Liver (tissue), 8 donors: ENCODE measurements at regions not wholly inside any gene's neighbourhood (a gene's known extent, or its start where the extent isn't known, plus 50 kb on each side); places are given as distances from the start of the nearest gene placed in this dataset.

Source experiments
- DNase-seq: peaks from one replicate; pipeline ENCODE4 v3.0.0-alpha.2; 2017; ENCODE audit warnings: low spot score
- H3K27ac ChIP-seq, 2 donors: one replicate each; pipeline ENCODE4 v1.7.0; 2013; ENCODE audit warnings: inconsistent platforms in 2 of 2, low read length in 2 of 2, control low read depth in 1 of 2, low read depth in 1 of 2, mild to moderate bottlenecking in 1 of 2
- H3K27me3 ChIP-seq, 4 donors: one replicate each; pipeline versions ENCODE4 v1.6.1 to v1.7.0; 2013; ENCODE audit warnings: low read length in 3 of 4, inconsistent platforms in 1 of 4, mild to moderate bottlenecking in 1 of 4, moderate library complexity in 1 of 4; ENCODE audit not compliant: control insufficient read depth in 4 of 4, insufficient read depth in 4 of 4
- H3K36me3 ChIP-seq, 4 donors: one replicate each; pipeline versions ENCODE4 v1.6.1 to v1.7.0; 2013; ENCODE audit warnings: low read length in 3 of 4, mild to moderate bottlenecking in 3 of 4, low read depth in 1 of 4, moderate library complexity in 1 of 4; ENCODE audit not compliant: control insufficient read depth in 4 of 4, insufficient read depth in 3 of 4
- H3K4me1 ChIP-seq, 4 donors: one replicate each; pipeline versions ENCODE4 v1.6.1 to v1.7.0; 2013; ENCODE audit warnings: low read length in 3 of 4, mild to moderate bottlenecking in 3 of 4, moderate library complexity in 1 of 4; ENCODE audit not compliant: control insufficient read depth in 4 of 4, insufficient read depth in 4 of 4
- H3K4me3 ChIP-seq, 3 donors: one replicate each; pipeline versions ENCODE4 v1.6.1 to v1.7.0; 2013; ENCODE audit warnings: low read length in 3 of 3, control low read depth in 1 of 3, low read depth in 1 of 3, mild to moderate bottlenecking in 1 of 3
- H3K9ac ChIP-seq, 2 donors: one replicate each; pipeline ENCODE4 v1.7.0; 2013; ENCODE audit warnings: low read length in 2 of 2, mild to moderate bottlenecking in 2 of 2, moderate library complexity in 2 of 2, control low read depth in 1 of 2, low read depth in 1 of 2
- H3K9me3 ChIP-seq, 4 donors: one replicate each; pipeline versions ENCODE4 v1.6.1 to v1.7.0; 2013; ENCODE audit warnings: low read length in 3 of 4; ENCODE audit not compliant: control insufficient read depth in 4 of 4
- ATF3 ChIP-seq: IDR thresholded peaks from 2 replicates; pipeline ENCODE4 v1.6.1; 2016; ENCODE audit warnings: antibody characterized with exemption
- CTCF ChIP-seq: fragments of 150-350 bp; IDR thresholded peaks from 2 replicates; pipeline ENCODE4 v1.5.1; 2017; ENCODE audit warnings: improper control_type of control experiment, low read depth, low read length; ENCODE audit not compliant: missing input control
- EGR1 ChIP-seq, 2 donors: IDR thresholded peaks; 2 replicates each; pipeline ENCODE4 v1.6.1; 2016 to 2018; ENCODE audit warnings: antibody characterized with exemption in 2 of 2, low read depth in 2 of 2
- FOXA1 ChIP-seq: IDR thresholded peaks from 2 replicates; pipeline ENCODE4 v1.6.1; 2016; ENCODE audit warnings: antibody characterized with exemption
- FOXA2 ChIP-seq: IDR thresholded peaks from 2 replicates; pipeline ENCODE4 v1.6.1; 2016; ENCODE audit warnings: antibody characterized with exemption
- HNF4A ChIP-seq, 2 donors: conservative IDR thresholded peaks; 2 replicates each; pipeline ENCODE4 v1.6.1; 2016; ENCODE audit warnings: antibody characterized with exemption in 2 of 2, mild to moderate bottlenecking in 2 of 2
- HNF4G ChIP-seq: IDR thresholded peaks from 2 replicates; pipeline ENCODE4 v1.6.1; 2016; ENCODE audit warnings: antibody characterized with exemption
- JUND ChIP-seq, 2 donors: IDR thresholded peaks; 2 replicates each; pipeline ENCODE4 v1.6.1; 2016; ENCODE audit warnings: antibody characterized with exemption in 2 of 2
- NR2F2 ChIP-seq: IDR thresholded peaks from 2 replicates; pipeline ENCODE4 v1.6.1; 2016; ENCODE audit warnings: antibody characterized with exemption
- RAD21 ChIP-seq, 2 donors: IDR thresholded peaks; 2 replicates each; pipeline ENCODE4 v1.6.1; 2016; ENCODE audit warnings: antibody characterized with exemption in 2 of 2, mild to moderate bottlenecking in 2 of 2
- REST ChIP-seq: IDR thresholded peaks from 2 replicates; pipeline ENCODE4 v1.6.1; 2016; ENCODE audit warnings: antibody characterized with exemption, mild to moderate bottlenecking
- RXRA ChIP-seq, 2 donors: IDR thresholded peaks; 2 replicates each; pipeline ENCODE4 v1.6.1; 2017 to 2018; ENCODE audit warnings: antibody characterized with exemption in 2 of 2, mild to moderate bottlenecking in 1 of 2
- SP1 ChIP-seq: IDR thresholded peaks from 2 replicates; pipeline ENCODE4 v1.6.1; 2018; ENCODE audit warnings: antibody characterized with exemption, mild to moderate bottlenecking
- TAF1 ChIP-seq: conservative IDR thresholded peaks from 2 replicates; pipeline ENCODE4 v1.6.1; 2016; ENCODE audit warnings: antibody characterized with exemption, mild to moderate bottlenecking
- YY1 ChIP-seq: IDR thresholded peaks from 2 replicates; pipeline ENCODE4 v1.6.1; 2016; ENCODE audit warnings: antibody characterized with exemption, mild to moderate bottlenecking
- ZBTB33 ChIP-seq: IDR thresholded peaks from 2 replicates; pipeline ENCODE4 v1.6.1; 2016; ENCODE audit warnings: antibody characterized with exemption
- WGBS: extraction: QIAGEN DNeasy Blood & Tissue Kit; methylation state at CpG from one replicate; pipeline ENCODE4 v1.1.7; 2013; 5-methylcytosine and 5-hydroxymethylcytosine counted together
- TF ChIP-seq, protein P1 (sequence below): IDR thresholded peaks from 2 replicates; pipeline ENCODE4 v1.6.1; 2016; ENCODE audit warnings: antibody characterized with exemption
- donor health status: healthy.
- donor health status: healthy.
- donor health status: healthy.
- donor health status: healthy.
- donor health status: healthy.

- WGBS, result 53% methylated on average over 7 of the region's 7 CpGs
- Histone ChIP-seq H3K36me3 (no peaks in the 10 kb centered on the region), H3K4me3 (no peak overlapping the region), H3K27ac (no peak overlapping the region), H3K27me3 (peaks cover 0 to 3% (median 0%) of the 10 kb centered on the region in 4 donors), H3K4me1 (no peaks in the 10 kb centered on the region), H3K9me3 (peaks cover 0 to 5% (median 0%) of the 10 kb centered on the region in 4 donors), H3K9ac (no peak overlapping the region)
- TF ChIP-seq FOXA2 (no peak), FOXA1 (no peak), RXRA (IDR thresholded peaks at IDR 0.05) (no peak), HNF4A (conservative IDR thresholded peaks at IDR 0.05) (no peak), RAD21 (IDR thresholded peaks at IDR 0.05) (no peak)
- no peak for DNase-seq
Measured at GRCh38 chr13:107716241-107716640, 499.1 kb downstream of the LIG4 start.

GRCh38 chr13:107715496-107715895 lies 499.8 kb downstream of the LIG4 start:
- no peak overlapping the region for H3K9ac ChIP-seq
- no peak for DNase-seq
- H3K4me1 ChIP-seq, result no peaks in the 10 kb centered on the region
- no peak overlapping the region for H3K4me3 ChIP-seq
- peaks cover 0 to 5% (median 0%) of the 10 kb centered on the region in 4 donors for H3K9me3 ChIP-seq
- H3K27ac ChIP-seq, result no peak overlapping the region
- no peak for TF ChIP-seq FOXA1
- no peak for TF ChIP-seq ATF3
- TF ChIP-seq SP1, result no peak
- TF ChIP-seq ZBTB33, result no peak
- no peak for TF ChIP-seq YY1
- no peak for TF ChIP-seq HNF4G
- no peak for TF ChIP-seq RAD21 (IDR thresholded peaks at IDR 0.05)
- no peak for TF ChIP-seq JUND (IDR thresholded peaks at IDR 0.05)
- no peak for TF ChIP-seq HNF4A (conservative IDR thresholded peaks at IDR 0.05)
- TF ChIP-seq TAF1, result no peak
- no peak for TF ChIP-seq CTCF
- TF ChIP-seq NR2F2, result no peak
- no peak for TF ChIP-seq RXRA (IDR thresholded peaks at IDR 0.05)
- TF ChIP-seq EGR1 (IDR thresholded peaks at IDR 0.05; ENCODE audit: low read depth in 2 of 2), result no peak
- no peak for TF ChIP-seq FOXA2
- TF ChIP-seq, protein P1, sequence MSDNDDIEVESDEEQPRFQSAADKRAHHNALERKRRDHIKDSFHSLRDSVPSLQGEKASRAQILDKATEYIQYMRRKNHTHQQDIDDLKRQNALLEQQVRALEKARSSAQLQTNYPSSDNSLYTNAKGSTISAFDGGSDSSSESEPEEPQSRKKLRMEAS, result no peak
- no peak for TF ChIP-seq REST
- no peaks in the 10 kb centered on the region for H3K27me3 ChIP-seq
- 85% methylated on average over 7 of the region's 7 CpGs for WGBS
- no peaks in the 10 kb centered on the region for H3K36me3 ChIP-seq
